Neural crest cell (in vitro differentiated cells): ENCODE measurements at regions not wholly inside any gene's neighbourhood (a gene's known extent, or its start where the extent isn't known, plus 50 kb on each side); places are given as distances from the start of the nearest gene placed in this dataset.

Source experiments
- DNase-seq: peaks from one replicate; pipeline ENCODE4 v3.0.0; 2021; ENCODE audit warnings: low read depth, mixed read lengths, low spot score
- H3K27ac Mint-ChIP-seq: one replicate; pipeline ENCODE4 v1.8.0; 2021; ENCODE audit warnings: mild to moderate bottlenecking, mixed read lengths; ENCODE audit not compliant: unreplicated experiment
- H3K27me3 Mint-ChIP-seq: 2 replicates; pipeline ENCODE4 v1.8.0; 2021; ENCODE audit warnings: low read depth, mild to moderate bottlenecking, mixed read lengths
- H3K36me3 Mint-ChIP-seq: 2 replicates; pipeline ENCODE4 v1.8.0; 2021; ENCODE audit warnings: low read depth, mild to moderate bottlenecking, mixed read lengths
- H3K4me1 Mint-ChIP-seq: 2 replicates; pipeline ENCODE4 v1.8.0; 2021; ENCODE audit warnings: mixed read lengths
- H3K4me3 Mint-ChIP-seq: one replicate; pipeline ENCODE4 v1.8.0; 2021; ENCODE audit warnings: mild to moderate bottlenecking, mixed read lengths
- H3K9me3 Mint-ChIP-seq: 2 replicates; pipeline ENCODE4 v1.8.0; 2021; ENCODE audit warnings: mixed read lengths
- CTCF ChIP-seq: fragments of 200-600 bp; sonication (generic); conservative IDR thresholded peaks from 2 replicates; pipeline ENCODE4 v1.5.0; 2021; ENCODE audit warnings: antibody characterized with exemption, mild to moderate bottlenecking

GRCh38 chr17:33511670-33512069, 218.6 kb upstream of the ASIC2 start:
- no peak for TF ChIP-seq CTCF
- peaks cover 2% of the 10 kb centered on the region for H3K27me3 Mint-ChIP-seq
- no peak for DNase-seq
- H3K4me3 Mint-ChIP-seq = no peak overlapping the region
- peaks cover 8% of the 10 kb centered on the region for H3K4me1 Mint-ChIP-seq
- peaks cover 5% of the 10 kb centered on the region for H3K9me3 Mint-ChIP-seq
- H3K27ac Mint-ChIP-seq = no peak overlapping the region
- no peaks in the 10 kb centered on the region for H3K36me3 Mint-ChIP-seq

- H3K36me3 Mint-ChIP-seq = no peaks in the 10 kb centered on the region
- no peak for TF ChIP-seq CTCF
- peaks cover 8% of the 10 kb centered on the region for H3K4me1 Mint-ChIP-seq
- H3K9me3 Mint-ChIP-seq = peaks cover 5% of the 10 kb centered on the region
- H3K27me3 Mint-ChIP-seq = peaks cover 2% of the 10 kb centered on the region
- DNase-seq = no peak
- no peak overlapping the region for H3K4me3 Mint-ChIP-seq
- no peak overlapping the region for H3K27ac Mint-ChIP-seq
These were observed 219.0 kb upstream of the ASIC2 start for GRCh38 chr17:33512113-33512512.

- no peak overlapping the region for H3K4me3 Mint-ChIP-seq
- no peak overlapping the region for H3K27ac Mint-ChIP-seq
- no peak for DNase-seq
- peaks cover 6% of the 10 kb centered on the region for H3K4me1 Mint-ChIP-seq
- no peaks in the 10 kb centered on the region for H3K36me3 Mint-ChIP-seq
- no peak for TF ChIP-seq CTCF
- peaks cover 2% of the 10 kb centered on the region for H3K27me3 Mint-ChIP-seq
- peaks cover 5% of the 10 kb centered on the region for H3K9me3 Mint-ChIP-seq
These were observed 220.7 kb upstream of the ASIC2 start for GRCh38 chr17:33513769-33514168.

- Mint-ChIP-seq H3K4me3 (no peak overlapping the region), H3K4me1 (peaks cover 6% of the 10 kb centered on the region), H3K27me3 (peaks cover 2% of the 10 kb centered on the region), H3K27ac (no peak overlapping the region), H3K36me3 (no peaks in the 10 kb centered on the region), H3K9me3 (peaks cover 5% of the 10 kb centered on the region)
- no peak for DNase-seq
- TF ChIP-seq CTCF = no peak
These were observed 221.3 kb upstream of the ASIC2 start for GRCh38 chr17:33514369-33514768.

GRCh38 chr17:33515974-33516373, 222.9 kb upstream of the ASIC2 start:
- H3K27ac Mint-ChIP-seq = no peak overlapping the region
- TF ChIP-seq CTCF = no peak
- peaks cover 11% of the 10 kb centered on the region for H3K4me1 Mint-ChIP-seq
- H3K27me3 Mint-ChIP-seq = peaks cover 2% of the 10 kb centered on the region
- H3K4me3 Mint-ChIP-seq = no peak overlapping the region
- H3K9me3 Mint-ChIP-seq = peaks cover 5% of the 10 kb centered on the region
- no peaks in the 10 kb centered on the region for H3K36me3 Mint-ChIP-seq
- no peak for DNase-seq

DNA sequence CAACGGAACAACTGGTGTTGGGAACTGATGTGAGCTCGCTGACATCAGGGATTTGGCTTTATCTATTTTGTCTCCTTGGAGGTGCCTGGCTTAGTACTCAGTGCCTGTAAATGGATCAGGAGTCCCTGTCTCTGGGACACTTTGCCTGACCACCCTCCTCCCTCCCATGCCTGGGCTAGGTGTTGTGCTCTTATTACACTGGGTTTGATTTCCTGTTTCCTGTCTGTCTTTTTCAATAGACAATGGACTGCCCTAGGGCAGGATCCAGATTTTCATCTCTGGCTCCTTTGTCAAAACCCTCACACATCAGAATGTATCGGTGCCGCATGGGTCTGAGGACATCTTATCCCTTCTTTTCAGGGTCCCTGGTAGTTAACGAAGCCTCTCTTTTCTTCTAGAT, 223.6 kb upstream of the ASIC2 start:
- peaks cover 2% of the 10 kb centered on the region for H3K27me3 Mint-ChIP-seq
- H3K27ac Mint-ChIP-seq = no peak overlapping the region
- DNase-seq = no peak
- TF ChIP-seq CTCF = no peak
- no peak overlapping the region for H3K4me3 Mint-ChIP-seq
- peaks cover 5% of the 10 kb centered on the region for H3K9me3 Mint-ChIP-seq
- H3K36me3 Mint-ChIP-seq = no peaks in the 10 kb centered on the region
- H3K4me1 Mint-ChIP-seq = peaks cover 11% of the 10 kb centered on the region
